H1 (cell line): ENCODE measurements at regions not wholly inside any gene's neighbourhood (a gene's known extent, or its start where the extent isn't known, plus 50 kb on each side); places are given as distances from the start of the nearest gene placed in this dataset.

Experiments used
- CTCF ChIA-PET: fragments of 300-600 bp; sonication (Branson Sonifier 250); formaldehyde crosslinking; loops from one replicate; lab custom pipeline; 2021; ENCODE audit not compliant: partially characterized antibody; lab: Charles Lee
- POLR2A ChIA-PET: fragments of 300-600 bp; sonication (Branson Sonifier 250); formaldehyde crosslinking; loops from one replicate; lab custom pipeline; 2021; ENCODE audit warnings: inconsistent platforms; ENCODE audit not compliant: partially characterized antibody; lab: Charles Lee
- DNase-seq, 2 experiments: peaks; one replicate each; pipeline versions ENCODE4 v3.0.0 to v3.0.0-alpha.2; 2010 to 2022; ENCODE audit warnings: low spot score in 2 of 2, low read depth in 1 of 2, mixed read lengths in 1 of 2
- FAIRE-seq: peaks from 2 replicates; lab custom pipeline; 2011; peaks lifted over from hg19 to GRCh38; lab: Jason Lieb, UNC
- H2AFZ ChIP-seq: 2 replicates; pipeline ENCODE4 v1.8.1; 2012; ENCODE audit warnings: low read length, inconsistent platforms
- H2AK5ac ChIP-seq: 2 replicates; pipeline ENCODE4 v1.6.1; 2013; ENCODE audit warnings: low read depth, low read length
- H2BK120ac ChIP-seq: replicated peaks from 2 replicates; pipeline ENCODE3; 2013; ENCODE audit warnings: low read depth, low read length, inconsistent platforms
- H2BK12ac ChIP-seq: 2 replicates; pipeline ENCODE4 v1.6.1; 2013; ENCODE audit warnings: low read depth, low read length
- H2BK15ac ChIP-seq: 2 replicates; pipeline ENCODE4 v1.6.1; 2013; ENCODE audit warnings: low read length
- H2BK20ac ChIP-seq: 2 replicates; pipeline ENCODE4 v1.6.1; 2013; ENCODE audit warnings: low read length
- H2BK5ac ChIP-seq: 2 replicates; pipeline ENCODE4 v1.6.1; 2013; ENCODE audit warnings: low read depth, low read length
- H3K14ac ChIP-seq: 2 replicates; pipeline ENCODE4 v1.6.1; 2013; ENCODE audit warnings: inconsistent platforms; ENCODE audit not compliant: insufficient read length
- H3K18ac ChIP-seq: 2 replicates; pipeline ENCODE4 v1.6.1; 2013; ENCODE audit warnings: low read length; ENCODE audit errors: extremely low read depth
- H3K23ac ChIP-seq: 2 replicates; pipeline ENCODE4 v1.6.1; 2013; ENCODE audit warnings: inconsistent platforms; ENCODE audit not compliant: insufficient read length
- H3K23me2 ChIP-seq: 2 replicates; pipeline ENCODE4 v1.6.1; 2013; ENCODE audit warnings: low read depth, low read length
- H3K27ac ChIP-seq: 2 replicates; pipeline ENCODE4 v1.6.1; 2011; ENCODE audit warnings: low read depth, low read length, inconsistent platforms
- H3K27me3 ChIP-seq, 4 experiments: replicated peaks in 1 of 4; 1 replicate in 1 of 4; 2 replicates in 3 of 4; pipeline versions ENCODE4 v1.6.1 to v1.8.1; 2011 to 2013; ENCODE audit warnings: low read length in 3 of 4, mild to moderate bottlenecking in 3 of 4, inconsistent platforms in 2 of 4, mixed read lengths in 2 of 4, moderate library complexity in 1 of 4; ENCODE audit not compliant: control insufficient read depth in 3 of 4, insufficient read depth in 3 of 4; ENCODE audit errors: extremely low read depth in 1 of 4
- H3K36me3 ChIP-seq, 4 experiments: 2 replicates each; pipeline versions ENCODE4 v1.6.1 to v1.8.1; 2011 to 2013; ENCODE audit warnings: mild to moderate bottlenecking in 4 of 4, low read length in 3 of 4, moderate library complexity in 2 of 4, control low read depth in 1 of 4, inconsistent platforms in 1 of 4; ENCODE audit not compliant: insufficient read depth in 4 of 4, control insufficient read depth in 2 of 4
- H3K4ac ChIP-seq: replicated peaks from 2 replicates; pipeline ENCODE3; 2013; ENCODE audit warnings: low read length, low read depth, mixed read lengths, inconsistent platforms; ENCODE audit not compliant: insufficient read length
- H3K4me1 ChIP-seq, 4 experiments: replicated peaks in 1 of 4; 1 replicate in 1 of 4; 2 replicates in 3 of 4; pipeline versions ENCODE4 v1.6.1 to v1.8.1; 2011 to 2013; ENCODE audit warnings: low read length in 3 of 4, inconsistent platforms in 2 of 4, mixed read lengths in 1 of 4; ENCODE audit not compliant: insufficient read depth in 4 of 4, control insufficient read depth in 3 of 4
- H3K4me2 ChIP-seq, 2 experiments: 2 replicates each; pipeline versions ENCODE4 v1.6.1 to v1.8.1; 2011 to 2013; ENCODE audit warnings: low read depth in 2 of 2, low read length in 2 of 2, control low read depth in 1 of 2, inconsistent platforms in 1 of 2, mild to moderate bottlenecking in 1 of 2; ENCODE audit not compliant: insufficient read depth in 1 of 2
- H3K4me3 ChIP-seq, 4 experiments: fragments of 200-600, 300-600 bp in 1 of 4; sonication (generic), shearing (Covaris generic), sonication (Bioruptor Twin) in 1 of 4; 2 replicates each; pipeline versions ENCODE4 v1.5.1 to v1.8.1; 2011 to 2016; ENCODE audit warnings: low read length in 4 of 4, low read depth in 3 of 4, control low read depth in 2 of 4, inconsistent platforms in 2 of 4, mild to moderate bottlenecking in 2 of 4, mixed read lengths in 1 of 4, moderate library complexity in 1 of 4; ENCODE audit not compliant: insufficient read depth in 2 of 4; ENCODE audit errors: extremely low read depth in 1 of 4
- H3K56ac ChIP-seq: replicated peaks from 2 replicates; pipeline ENCODE3; 2013; ENCODE audit warnings: low read depth, mild to moderate bottlenecking, mixed read lengths, low read length, inconsistent platforms; ENCODE audit not compliant: insufficient read length
- H3K79me1 ChIP-seq: 2 replicates; pipeline ENCODE4 v1.6.1; 2013; ENCODE audit warnings: low read depth, low read length, control low read depth
- H3K79me2 ChIP-seq, 2 experiments: 2 replicates each; pipeline versions ENCODE4 v1.6.1 to v1.8.1; 2012 to 2013; ENCODE audit warnings: low read length in 2 of 2, mild to moderate bottlenecking in 2 of 2, inconsistent platforms in 1 of 2; ENCODE audit not compliant: insufficient read depth in 2 of 2, control insufficient read depth in 1 of 2
- H3K9ac ChIP-seq, 4 experiments: replicated peaks in 1 of 4; 1 replicate in 1 of 4; 2 replicates in 3 of 4; pipeline versions ENCODE4 v1.6.1 to v1.8.1; 2011 to 2013; ENCODE audit warnings: low read depth in 3 of 4, low read length in 3 of 4, control low read depth in 2 of 4, mild to moderate bottlenecking in 2 of 4, moderate library complexity in 2 of 4, inconsistent platforms in 1 of 4; ENCODE audit errors: extremely low read depth in 1 of 4
- H3K9me3 ChIP-seq, 2 experiments: 2 replicates each; pipeline versions ENCODE4 v1.6.1 to v1.8.1; 2012 to 2013; ENCODE audit warnings: mild to moderate bottlenecking in 2 of 2, moderate library complexity in 2 of 2, control low read depth in 1 of 2, inconsistent platforms in 1 of 2, low read depth in 1 of 2, low read length in 1 of 2, mixed read lengths in 1 of 2; ENCODE audit not compliant: insufficient read depth in 2 of 2
- H4K20me1 ChIP-seq, 2 experiments: replicated peaks in 1 of 2; 2 replicates each; pipeline versions ENCODE3 to v1.8.1; 2011 to 2013; ENCODE audit warnings: inconsistent platforms in 2 of 2, low read length in 2 of 2, mild to moderate bottlenecking in 1 of 2; ENCODE audit not compliant: insufficient read depth in 2 of 2, control insufficient read depth in 1 of 2
- H4K5ac ChIP-seq: 2 replicates; pipeline ENCODE4 v1.6.1; 2013; ENCODE audit warnings: low read length, low read depth, mixed read lengths, inconsistent platforms; ENCODE audit not compliant: insufficient read length
- H4K8ac ChIP-seq: 2 replicates; pipeline ENCODE4 v1.8.0; 2013; ENCODE audit warnings: mild to moderate bottlenecking, moderate library complexity, low read length, inconsistent platforms; ENCODE audit not compliant: insufficient read depth; ENCODE audit errors: extremely low read depth
- H4K91ac ChIP-seq: replicated peaks from 2 replicates; pipeline ENCODE3; 2013; ENCODE audit warnings: low read length, mixed read lengths, inconsistent platforms; ENCODE audit not compliant: insufficient read length
- CTBP2 ChIP-seq: IDR thresholded peaks from 2 replicates; pipeline ENCODE4 v1.7.0; 2011; ENCODE audit warnings: borderline replicate concordance, mild to moderate bottlenecking, moderate library complexity, mixed read lengths, low read length; ENCODE audit not compliant: insufficient read depth, insufficient read length
- RAD21 ChIP-seq, 2 experiments: IDR thresholded peaks in 1 of 2; conservative IDR thresholded peaks in 1 of 2; 2 replicates each; pipeline ENCODE4 v1.6.1; 2011; ENCODE audit warnings: low read depth in 2 of 2, low read length in 2 of 2, improper control_type of control experiment in 1 of 2, inconsistent platforms in 1 of 2, mild to moderate bottlenecking in 1 of 2, moderate library complexity in 1 of 2
- SP2 ChIP-seq: IDR thresholded peaks from 2 replicates; pipeline ENCODE4 v1.6.1; 2012; ENCODE audit warnings: mild to moderate bottlenecking, low read length, inconsistent platforms
- WGBS, 2 experiments: shearing (Covaris generic) in 1 of 2; methylation state at CpG; one replicate each; pipeline versions ENCODE4 v1.1.6 to v1.1.7; 2013 to 2015; ENCODE audit warnings: low lambda C conversion rate in 2 of 2, mixed read lengths in 2 of 2, inconsistent platforms in 1 of 2, low coverage in 1 of 2, missing lambda C conversion rate in 1 of 2; ENCODE audit not compliant: insufficient replicate concordance in 2 of 2, insufficient coverage in 1 of 2, insufficient read length in 1 of 2; ENCODE audit errors: extremely low coverage in 1 of 2, missing lambda C conversion rate in 1 of 2; 5-methylcytosine and 5-hydroxymethylcytosine counted together

DNA sequence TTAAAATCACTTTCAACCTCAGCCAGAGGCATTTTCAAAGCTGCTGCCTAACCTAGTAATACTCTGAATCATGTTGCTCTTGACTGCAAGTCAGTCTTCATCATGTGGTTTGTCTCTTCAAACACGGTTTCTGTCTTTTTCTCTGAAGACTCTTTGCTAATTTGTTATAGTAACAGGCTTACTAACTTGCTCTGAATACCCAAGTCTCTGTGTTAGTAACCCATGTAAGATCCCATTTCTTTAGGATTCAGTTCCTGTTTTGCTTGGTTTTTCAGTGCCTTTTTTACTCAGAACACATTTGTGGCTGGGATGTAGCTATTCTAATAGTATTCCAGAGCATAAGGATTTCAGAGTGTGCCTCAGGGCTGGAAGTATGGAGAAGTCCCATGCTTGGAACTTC lies 1450.6 kb upstream of the IGFBP7 start:
- Histone ChIP-seq H2BK15ac (no peak overlapping the region), H2BK120ac (peak overlapping the region; percentile 64), H4K5ac (no peak overlapping the region), H3K14ac (no peak overlapping the region), H2AFZ (0 out of 2 replicates have a peak overlapping the region, but pooled peaks have one; percentile 92), H4K91ac (no peak overlapping the region), H2BK20ac (no peak overlapping the region), H4K8ac (no peak overlapping the region), H3K27ac (no peak overlapping the region), H3K4me3 (no peak overlapping the region), H3K4me1 (no peaks in the 10 kb centered on the region), H3K79me1 (no peaks in the 10 kb centered on the region), H3K4ac (no peak overlapping the region), H3K23ac (no peak overlapping the region), H3K9me3 (no peaks in the 10 kb centered on the region), H2BK12ac (no peak overlapping the region), H3K56ac (no peak overlapping the region), H4K20me1 (no peaks in the 10 kb centered on the region), H3K4me2 (no peak overlapping the region), H3K23me2 (no peaks in the 10 kb centered on the region), H3K18ac (no peak overlapping the region), H3K79me2 (no peaks in the 10 kb centered on the region), H2BK5ac (no peak overlapping the region), H3K36me3 (no peaks in the 10 kb centered on the region), H2AK5ac (no peak overlapping the region), H3K27me3 (peaks cover 0 to 1% (median 0%) of the 10 kb centered on the region in 4 experiments; a peak in 1 of 7 replicates), H3K9ac (no peak overlapping the region)
- ChIA-PET POLR2A (no interaction called here), CTCF (no interaction called here)
- TF ChIP-seq CTBP2 (no peak), RAD21 (IDR thresholded peaks at IDR 0.05 in 1 of 2, conservative IDR thresholded peaks at IDR 0.05 in 1 of 2; ENCODE audit: low read depth in 2 of 2, low read length in 2 of 2) (no peak), SP2 (no peak)
- DNase-seq, result no peak
- 81% methylated on average over 1 of the region's 1 CpG; no CpG with 5 or more reads in 1 of the 2 experiments for WGBS, 2 experiments
- no peak for FAIRE-seq
